ENCODE measurements at regions not wholly inside any gene's neighbourhood (a gene's known extent, or its start where the extent isn't known, plus 50 kb on each side); places are given as distances from the start of the nearest gene placed in this dataset.

DNA sequence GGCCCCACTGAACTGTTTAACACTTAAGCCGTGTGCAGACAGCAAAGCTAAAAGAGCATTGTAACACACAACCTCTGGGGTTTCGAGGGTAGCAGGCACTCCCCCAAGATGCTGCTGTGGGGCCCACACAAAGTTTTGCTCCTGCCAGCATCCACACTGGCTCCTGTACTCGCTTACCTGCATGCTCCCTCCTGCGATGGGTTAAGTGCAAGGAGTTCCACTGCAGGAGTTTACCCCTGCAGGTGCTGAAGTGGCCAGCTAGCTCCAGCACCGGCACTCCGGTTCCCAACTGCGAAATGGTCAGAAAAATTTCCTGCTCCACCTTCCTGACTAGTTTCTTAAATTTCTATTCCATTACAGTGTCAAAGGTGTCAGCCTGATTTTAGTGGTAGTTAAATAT, 443.5 kb downstream of the PCDH10 start:
- TF ChIP-seq, protein P1, sequence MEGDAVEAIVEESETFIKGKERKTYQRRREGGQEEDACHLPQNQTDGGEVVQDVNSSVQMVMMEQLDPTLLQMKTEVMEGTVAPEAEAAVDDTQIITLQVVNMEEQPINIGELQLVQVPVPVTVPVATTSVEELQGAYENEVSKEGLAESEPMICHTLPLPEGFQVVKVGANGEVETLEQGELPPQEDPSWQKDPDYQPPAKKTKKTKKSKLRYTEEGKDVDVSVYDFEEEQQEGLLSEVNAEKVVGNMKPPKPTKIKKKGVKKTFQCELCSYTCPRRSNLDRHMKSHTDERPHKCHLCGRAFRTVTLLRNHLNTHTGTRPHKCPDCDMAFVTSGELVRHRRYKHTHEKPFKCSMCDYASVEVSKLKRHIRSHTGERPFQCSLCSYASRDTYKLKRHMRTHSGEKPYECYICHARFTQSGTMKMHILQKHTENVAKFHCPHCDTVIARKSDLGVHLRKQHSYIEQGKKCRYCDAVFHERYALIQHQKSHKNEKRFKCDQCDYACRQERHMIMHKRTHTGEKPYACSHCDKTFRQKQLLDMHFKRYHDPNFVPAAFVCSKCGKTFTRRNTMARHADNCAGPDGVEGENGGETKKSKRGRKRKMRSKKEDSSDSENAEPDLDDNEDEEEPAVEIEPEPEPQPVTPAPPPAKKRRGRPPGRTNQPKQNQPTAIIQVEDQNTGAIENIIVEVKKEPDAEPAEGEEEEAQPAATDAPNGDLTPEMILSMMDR (IDR thresholded peaks at IDR 0.05): no peak
- no peak for DNase-seq (ENCODE audit: low spot score)
- Histone ChIP-seq H3K4me3 (no peak overlapping the region), H3K27ac (no peak overlapping the region)

DNA sequence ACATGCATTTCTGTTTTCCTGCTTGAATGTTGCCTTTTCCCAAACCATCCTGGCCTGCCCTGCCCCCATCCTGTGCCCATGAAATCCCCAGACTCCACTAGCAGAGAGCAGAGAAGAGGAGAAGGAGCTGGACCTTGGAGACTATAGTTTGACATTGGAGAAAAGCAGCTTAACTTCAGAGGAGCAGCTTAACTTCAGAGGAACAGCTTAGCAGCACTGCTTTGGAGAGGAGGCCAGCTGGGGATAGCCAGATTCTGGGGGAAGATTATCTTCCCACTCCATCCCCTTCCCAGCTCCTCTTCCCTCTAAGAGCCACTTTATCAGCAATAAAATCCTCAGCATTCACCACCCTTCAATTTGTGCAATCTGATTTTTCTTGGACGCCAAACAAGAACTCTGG, 443.0 kb downstream of the PCDH10 start:
- no peak for DNase-seq (ENCODE audit: low spot score)
- TF ChIP-seq, protein P1 (IDR thresholded peaks at IDR 0.05): no peak

DNA sequence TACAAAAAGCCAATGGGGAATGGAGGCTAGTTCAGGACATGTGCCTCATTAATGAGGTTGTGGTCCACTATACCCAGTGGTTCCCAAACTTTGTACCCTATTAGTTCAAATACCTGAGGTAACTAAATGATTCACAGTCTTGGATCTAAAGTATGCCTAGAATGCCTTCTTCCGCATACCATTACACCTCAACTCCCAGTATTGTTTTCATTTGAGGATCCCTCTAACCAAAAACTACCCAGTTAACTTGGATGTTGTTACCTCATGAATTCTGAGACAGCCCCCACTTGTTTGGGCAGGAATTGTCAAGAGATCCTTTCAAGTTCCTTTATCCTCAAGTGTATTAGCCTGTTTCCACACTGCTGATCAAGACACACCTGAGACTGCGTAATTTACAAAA, 439.2 kb downstream of the PCDH10 start:
- Histone ChIP-seq H3K27ac (no peak overlapping the region), H3K4me3 (no peak overlapping the region)
- TF ChIP-seq, protein P1 (IDR thresholded peaks at IDR 0.05): no peak
- no peak for DNase-seq (ENCODE audit: low spot score)

More for the DNA sequence above, 443.0 kb downstream of the PCDH10 start:
- Histone ChIP-seq H3K4me3 (no peak overlapping the region), H3K27ac (no peak overlapping the region)

DNA sequence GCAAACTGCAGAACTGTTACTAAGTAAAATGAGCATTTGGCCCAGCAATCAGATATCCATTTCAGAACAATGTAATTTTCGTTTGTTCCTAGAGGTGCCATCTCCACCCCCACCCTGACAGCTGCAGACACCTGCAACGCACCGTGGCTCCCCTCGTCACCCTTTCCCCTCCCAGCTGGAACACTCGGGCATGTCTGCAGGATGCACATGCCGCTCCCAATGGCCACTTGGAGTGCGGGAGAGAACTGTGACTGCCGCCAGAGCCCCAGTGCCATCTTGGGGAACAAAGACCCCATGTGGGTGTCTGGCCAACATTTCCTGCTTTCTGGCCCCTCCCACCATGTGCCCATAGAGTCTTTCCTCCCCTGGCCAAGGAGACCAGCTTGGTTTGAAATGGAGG, 436.2 kb downstream of the PCDH10 start:
- Histone ChIP-seq H3K4me3 (no peak overlapping the region), H3K27ac (no peak overlapping the region)
- DNase-seq (ENCODE audit: low spot score): no peak
- TF ChIP-seq, protein P1 (IDR thresholded peaks at IDR 0.05): no peak

DNA sequence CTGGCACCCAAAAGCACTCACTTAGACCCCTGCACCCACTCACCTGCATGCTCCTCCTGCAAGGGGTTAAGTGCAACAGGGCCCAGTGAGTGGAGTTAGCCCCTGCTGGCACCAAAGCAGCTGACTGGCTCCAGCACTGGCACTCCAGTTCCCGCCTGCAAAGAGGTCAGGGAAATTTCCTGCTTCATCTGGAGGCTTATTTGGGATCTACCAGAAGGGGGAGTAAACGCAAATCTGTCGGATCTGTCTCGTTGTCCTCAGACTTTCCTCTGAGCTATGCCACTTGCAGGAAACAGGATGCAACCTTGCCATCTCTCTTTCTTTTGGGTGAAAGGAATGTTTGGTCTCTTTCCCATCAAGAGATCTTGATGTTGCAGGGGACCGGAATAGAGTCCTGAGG, 435.6 kb downstream of the PCDH10 start:
- no peak for DNase-seq (ENCODE audit: low spot score)
- H3K27ac ChIP-seq: no peak overlapping the region
- TF ChIP-seq, protein P1 (IDR thresholded peaks at IDR 0.05): no peak
- H3K4me3 ChIP-seq: no peak overlapping the region

DNA sequence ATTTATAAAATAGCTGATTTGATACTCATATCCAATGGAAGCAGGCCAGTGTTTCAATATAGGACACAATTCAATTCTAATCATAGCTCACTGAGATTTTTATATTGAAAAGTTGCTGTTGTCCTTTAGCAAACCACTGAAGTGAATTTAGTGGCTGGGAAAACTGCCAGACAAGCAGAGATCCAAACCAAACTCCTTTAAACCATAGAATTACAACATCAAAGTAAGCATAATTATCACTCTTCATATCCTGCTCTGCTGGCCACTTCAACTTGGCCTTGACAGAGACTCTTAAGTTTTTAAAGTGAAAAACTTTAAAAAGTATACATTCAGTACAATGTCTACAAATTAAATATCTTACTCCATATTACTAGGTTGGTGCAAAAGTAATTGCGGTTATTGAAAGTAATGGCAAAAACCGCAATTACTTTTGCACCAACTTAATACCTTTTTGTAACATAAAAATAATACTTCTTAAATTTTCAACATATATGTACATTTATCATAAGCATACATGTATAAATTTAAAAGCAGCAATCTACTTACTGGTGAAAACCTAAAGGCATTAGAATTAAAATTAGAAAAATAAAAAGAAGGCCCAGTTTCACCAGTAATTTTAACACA, 433.0 kb downstream of the PCDH10 start:
- DNase-seq (ENCODE audit: low spot score): no peak
- H3K4me3 ChIP-seq: no peak overlapping the region
- TF ChIP-seq, protein P1 (IDR thresholded peaks at IDR 0.05): no peak
- no peak overlapping the region for H3K27ac ChIP-seq

DNA sequence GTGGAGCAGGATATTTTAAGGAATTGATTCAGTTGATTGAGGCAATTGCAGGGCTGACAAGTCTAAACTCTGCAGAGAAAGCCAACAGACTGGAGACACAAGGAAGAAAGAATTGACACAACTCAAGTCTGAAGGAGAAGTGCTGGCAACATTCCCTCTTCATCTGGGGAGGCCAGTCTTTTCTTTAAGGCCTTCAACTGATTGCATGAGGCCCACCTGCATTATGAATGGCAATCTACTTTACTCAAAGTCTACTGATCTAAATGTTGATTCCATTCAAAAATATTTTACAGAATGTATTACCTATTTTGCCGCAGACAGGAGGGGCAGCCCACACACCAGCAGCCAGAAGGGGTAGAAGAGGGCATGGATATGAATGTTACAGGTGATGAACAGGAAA, 425.2 kb downstream of the PCDH10 start:
- DNase-seq (ENCODE audit: low spot score): no peak
- H3K4me3 ChIP-seq: no peak overlapping the region
- TF ChIP-seq, protein P1 (IDR thresholded peaks at IDR 0.05): no peak
- H3K27ac ChIP-seq: no peak overlapping the region

All from coronary artery (tissue), 2 donors.